Lower lobe of right lung (tissue), 2 donors: ENCODE measurements at regions not wholly inside any gene's neighbourhood (a gene's known extent, or its start where the extent isn't known, plus 50 kb on each side); places are given as distances from the start of the nearest gene placed in this dataset.

Experiments
- ATAC-seq, 2 donors: fragments of 200-7000 bp; cut with Tn5 transposase; one replicate each; pipeline ENCODE4 v1.9.1; 2020 to 2022; ENCODE audit warnings: mild to moderate bottlenecking in 2 of 2, moderate library complexity in 2 of 2
- DNase-seq: peaks from one replicate; pipeline ENCODE4 v3.0.0-alpha.2; 2020
- H3K27ac ChIP-seq: fragments of 200-600 bp; one replicate; pipeline ENCODE4 v1.8.0; 2022
- H3K27me3 ChIP-seq: fragments of 200-600 bp; one replicate; pipeline ENCODE4 v1.8.0; 2022; ENCODE audit warnings: low read depth
- H3K36me3 ChIP-seq: fragments of 200-600 bp; one replicate; pipeline ENCODE4 v1.8.0; 2022; ENCODE audit warnings: mild to moderate bottlenecking
- H3K4me1 ChIP-seq: fragments of 200-600 bp; one replicate; pipeline ENCODE4 v1.8.0; 2022
- H3K4me3 ChIP-seq: fragments of 200-600 bp; one replicate; pipeline ENCODE4 v1.8.0; 2022; ENCODE audit warnings: mild to moderate bottlenecking
- H3K9me3 ChIP-seq: fragments of 200-600 bp; one replicate; pipeline ENCODE4 v1.8.0; 2022
- CTCF ChIP-seq: fragments of 200-600 bp; IDR thresholded peaks from one replicate; pipeline ENCODE4 v1.8.0; 2022; ENCODE audit warnings: antibody characterized with exemption, mild to moderate bottlenecking
- intact Hi-C: fragments of 100-400 bp; cut with DNase I; formaldehyde crosslinking; loops from one replicate; pipeline ENCODE4 v1.11.0; 2022
- donor health status: DM: no; HTN: yes; CAD: no; lungs with severe emphysema.

DNA sequence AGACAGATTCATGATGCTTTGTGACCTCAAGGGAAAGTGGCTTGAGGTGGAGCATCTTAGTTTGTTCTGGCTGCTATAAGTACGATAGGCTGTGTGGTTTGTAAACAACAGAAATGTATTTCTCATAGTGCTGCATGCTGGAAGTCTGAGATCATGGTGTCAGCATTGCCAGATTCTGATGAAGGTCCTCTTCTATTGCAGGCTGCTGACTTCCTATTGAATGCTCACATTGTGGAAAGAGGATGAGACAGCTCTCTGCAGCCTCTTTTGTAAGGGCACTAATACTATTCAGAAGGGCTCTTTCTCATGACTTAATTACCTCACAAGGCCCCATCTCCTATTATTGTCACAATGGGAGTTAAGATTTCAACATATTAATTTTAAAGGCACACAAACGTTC is 1674.0 kb upstream of the PCDH7 start:
- intact Hi-C loops, result no loop called here
- H3K27ac ChIP-seq, result no peak overlapping the region
- DNase-seq (no peak), ATAC-seq (no peak)
- no peak for TF ChIP-seq CTCF
- H3K4me3 ChIP-seq, result no peak overlapping the region
- H3K9me3 ChIP-seq, result no peaks in the 10 kb centered on the region
- H3K27me3 ChIP-seq, result no peaks in the 10 kb centered on the region
- H3K36me3 ChIP-seq, result no peaks in the 10 kb centered on the region
- no peaks in the 10 kb centered on the region for H3K4me1 ChIP-seq

- Histone ChIP-seq H3K36me3 (no peaks in the 10 kb centered on the region), H3K4me3 (no peak overlapping the region), H3K9me3 (no peaks in the 10 kb centered on the region), H3K27ac (no peak overlapping the region), H3K27me3 (no peaks in the 10 kb centered on the region), H3K4me1 (no peaks in the 10 kb centered on the region)
- no peak for ATAC-seq
- DNase-seq, result no peak
- intact Hi-C loops, result no loop called here
- no peak for TF ChIP-seq CTCF
Observed at GRCh38 chr4:29046781-29047180, 1673.4 kb upstream of the PCDH7 start.

DNA sequence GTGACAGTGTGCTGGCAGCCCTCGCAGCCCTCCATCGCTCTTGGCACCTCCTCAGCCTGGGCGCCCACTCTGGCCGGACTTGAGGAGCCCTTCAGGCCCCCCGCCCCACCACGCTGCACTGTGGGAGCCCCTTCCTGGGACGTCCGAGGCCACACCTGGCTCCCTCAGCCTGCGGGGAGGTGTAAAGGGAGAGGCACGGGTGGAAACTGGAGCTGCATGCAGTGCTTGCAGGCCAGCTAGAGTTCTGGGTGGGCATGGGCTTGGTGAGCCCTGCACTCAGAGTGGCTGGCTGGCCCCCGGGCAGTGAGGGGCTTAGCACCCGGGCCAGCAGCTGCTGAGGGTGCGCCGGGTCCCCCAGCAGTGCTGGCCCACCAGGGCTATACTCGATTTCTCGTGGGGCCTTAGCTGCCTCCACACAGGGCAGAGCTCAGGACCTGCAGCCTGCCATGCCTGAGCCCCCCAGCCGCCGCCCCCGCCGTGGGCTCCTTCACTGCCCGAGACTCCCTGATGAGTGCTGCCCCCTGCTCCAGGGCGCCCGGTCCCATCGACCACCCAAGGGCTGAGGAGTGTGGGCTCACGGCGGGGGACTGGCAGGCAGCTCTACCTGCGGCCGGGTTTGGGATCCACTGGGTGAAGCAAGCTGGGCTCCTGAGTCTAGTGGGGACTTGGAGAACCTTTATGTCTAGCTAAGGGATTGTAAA is 1672.7 kb upstream of the PCDH7 start:
- H3K27ac ChIP-seq, result no peak overlapping the region
- H3K27me3 ChIP-seq, result no peaks in the 10 kb centered on the region
- no peak for TF ChIP-seq CTCF
- no peaks in the 10 kb centered on the region for H3K36me3 ChIP-seq
- DNase-seq, result peak; percentile 40
- H3K9me3 ChIP-seq, result no peaks in the 10 kb centered on the region
- intact Hi-C loops, result no loop called here
- peak in 1 of 2 donors; percentile 43 for ATAC-seq
- no peak overlapping the region for H3K4me3 ChIP-seq
- no peaks in the 10 kb centered on the region for H3K4me1 ChIP-seq

DNA sequence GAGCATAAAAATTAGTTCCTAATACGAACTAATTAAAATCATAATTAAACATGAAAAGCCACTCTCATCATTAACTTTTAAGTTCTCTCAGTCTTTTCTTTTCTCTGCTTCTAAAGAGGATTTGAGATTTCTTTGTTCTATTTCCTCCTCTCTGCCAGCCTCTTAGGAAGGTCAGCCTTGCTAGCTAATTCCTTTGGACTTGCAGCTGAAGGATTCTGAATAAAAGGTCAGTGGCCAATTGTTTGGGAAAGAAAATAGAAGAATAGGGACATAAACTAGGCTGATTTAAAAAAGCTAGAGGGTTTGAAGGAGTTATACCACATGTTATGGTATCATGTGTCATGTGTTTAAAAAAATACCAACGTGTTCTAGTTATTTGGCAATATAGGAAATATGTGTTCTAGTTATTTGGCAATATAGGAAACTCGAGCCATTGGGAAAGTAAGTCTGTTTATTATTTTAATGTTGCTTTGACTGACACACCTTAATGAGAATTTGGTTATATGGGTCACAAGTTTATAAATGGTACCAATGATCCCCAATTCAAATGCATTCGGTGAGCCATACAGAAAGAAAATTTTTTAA is 1668.7 kb upstream of the PCDH7 start:
- no peaks in the 10 kb centered on the region for H3K9me3 ChIP-seq
- H3K27me3 ChIP-seq, result no peaks in the 10 kb centered on the region
- no peak overlapping the region for H3K27ac ChIP-seq
- no peaks in the 10 kb centered on the region for H3K4me1 ChIP-seq
- ATAC-seq (no peak), DNase-seq (no peak)
- no peak overlapping the region for H3K4me3 ChIP-seq
- intact Hi-C loops, result no loop called here
- H3K36me3 ChIP-seq, result no peaks in the 10 kb centered on the region
- TF ChIP-seq CTCF, result no peak

DNA sequence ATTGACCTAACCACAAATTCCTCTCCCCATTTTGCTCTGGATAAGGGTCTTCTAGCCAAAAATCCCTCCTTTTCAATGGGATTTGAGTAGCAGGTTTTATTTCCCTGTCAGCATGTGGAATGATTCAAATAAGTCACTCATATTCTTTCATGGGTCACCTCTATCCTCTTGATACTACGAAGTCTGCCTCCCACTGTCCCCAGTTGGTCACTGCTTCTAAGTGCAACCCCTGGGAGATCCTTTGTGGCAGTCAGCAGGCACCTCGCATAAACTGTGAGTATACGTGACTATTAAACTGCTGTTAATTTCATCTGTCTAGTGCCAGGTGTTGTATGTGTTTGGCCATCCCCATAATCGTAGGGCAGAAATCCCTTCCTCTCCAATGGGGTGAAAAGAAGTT is 1667.9 kb upstream of the PCDH7 start:
- Histone ChIP-seq H3K4me1 (no peaks in the 10 kb centered on the region), H3K27me3 (no peaks in the 10 kb centered on the region), H3K36me3 (no peaks in the 10 kb centered on the region), H3K27ac (no peak overlapping the region), H3K4me3 (no peak overlapping the region), H3K9me3 (no peaks in the 10 kb centered on the region)
- TF ChIP-seq CTCF, result no peak
- ATAC-seq, result no peak
- DNase-seq, result no peak
- intact Hi-C loops, result no loop called here
